HCT116 (cell line): ENCODE measurements at regions not wholly inside any gene's neighbourhood (a gene's known extent, or its start where the extent isn't known, plus 50 kb on each side); places are given as distances from the start of the nearest gene placed in this dataset.

ENCODE experiments used
- ATAC-seq: fragments of 200-7000 bp; cut with Tn5 transposase; 2 replicates; pipeline ENCODE4 v1.9.1; 2020; ENCODE audit warnings: mild to moderate bottlenecking, moderate library complexity
- BruUV-seq: library from RNA; stranded (reverse); fragments of 400-500 nt; replicated peaks from 2 replicates; lab custom pipeline; 2021; lab: Mats Ljungman, UMichigan
- CTCF ChIA-PET: fragments of 300-600 bp; sonication (Branson Sonifier 250); formaldehyde crosslinking; loops from one replicate; lab custom pipeline; 2021; ENCODE audit warnings: antibody characterized with exemption; lab: Charles Lee
- POLR2A ChIA-PET: fragments of 300-600, 350-600 bp; sonication (Branson Sonifier 250); formaldehyde crosslinking; loops from one replicate; lab custom pipeline; 2021; ENCODE audit warnings: antibody characterized with exemption; lab: Charles Lee
- RAD21 ChIA-PET, 2 experiments: fragments of 300-600 bp; sonication (Branson Sonifier 250); formaldehyde crosslinking; loops; one replicate each; lab custom pipeline; 2023; ENCODE audit warnings: low total read pairs in 2 of 2; ENCODE audit not compliant: uncharacterized antibody in 2 of 2, unreplicated experiment in 2 of 2, low non-redundant PET in 1 of 2; lab: Charles Lee
- DNase-seq: peaks from one replicate; pipeline ENCODE4 v3.0.0-alpha.2; 2010; ENCODE audit warnings: low read depth, low spot score
- H2AFZ ChIP-seq: fragments of 200-600 bp; shearing (Covaris generic), sonication (generic); 2 replicates; pipeline ENCODE4 v1.6.1; 2017; ENCODE audit warnings: low read depth, mixed run types, mixed read lengths, antibody characterized with exemption, low read length; ENCODE audit not compliant: poor library complexity, severe bottlenecking
- H3K27ac ChIP-seq: 2 replicates; pipeline ENCODE4 v1.5.1; 2012; ENCODE audit warnings: low read depth, low read length
- H3K27me3 ChIP-seq: fragments of 200-600 bp; sonication (generic); 2 replicates; pipeline ENCODE4 v1.6.1; 2016; ENCODE audit warnings: mixed run types, low read length, mixed read lengths; ENCODE audit not compliant: insufficient read depth
- H3K36me3 ChIP-seq, 2 experiments: fragments of 200-500 bp in 1 of 2; fragments of 200-600 bp in 1 of 2; sonication (Bioruptor generic) in 1 of 2; sonication (generic) in 1 of 2; 2 replicates each; pipeline versions ENCODE4 v1.5.1 to v1.6.1; 2014 to 2016; ENCODE audit warnings: low read length in 2 of 2, inconsistent platforms in 1 of 2, mixed read lengths in 1 of 2, mixed run types in 1 of 2; ENCODE audit not compliant: insufficient read depth in 2 of 2, control insufficient read depth in 1 of 2
- H3K4me1 ChIP-seq, 2 experiments: fragments of 200-600 bp in 1 of 2; sonication (generic) in 1 of 2; 2 replicates each; pipeline versions ENCODE4 v1.5.1 to v1.6.1; 2012 to 2017; ENCODE audit warnings: low read length in 2 of 2, inconsistent platforms in 1 of 2, mild to moderate bottlenecking in 1 of 2, mixed read lengths in 1 of 2, mixed run types in 1 of 2, moderate library complexity in 1 of 2; ENCODE audit not compliant: insufficient read depth in 2 of 2, control insufficient read depth in 1 of 2
- H3K4me2 ChIP-seq: fragments of 200-600 bp; sonication (generic); 2 replicates; pipeline ENCODE4 v1.6.1; 2017; ENCODE audit warnings: mixed run types, low read length, mixed read lengths
- H3K4me3 ChIP-seq, 2 experiments: fragments of 200-600 bp in 1 of 2; sonication (generic) in 1 of 2; replicated peaks in 1 of 2; 2 replicates each; pipeline ENCODE4 v1.5.1; 2011 to 2016; ENCODE audit warnings: low read length in 2 of 2, control low read depth in 1 of 2, low read depth in 1 of 2, mild to moderate bottlenecking in 1 of 2, mixed read lengths in 1 of 2, mixed run types in 1 of 2
- H3K79me2 ChIP-seq: fragments of 200-600 bp; sonication (generic); 2 replicates; pipeline ENCODE4 v1.6.1; 2017; ENCODE audit warnings: mild to moderate bottlenecking, mixed run types, low read length, moderate library complexity, mixed read lengths; ENCODE audit not compliant: insufficient read depth
- H3K9ac ChIP-seq: fragments of 200-600 bp; sonication (generic); 2 replicates; pipeline ENCODE4 v1.6.1; 2016; ENCODE audit warnings: low read length, mixed read lengths
- H3K9me2 ChIP-seq: fragments of 200-600 bp; sonication (generic), shearing (Covaris generic); 2 replicates; pipeline ENCODE4 v1.6.1; 2017; ENCODE audit warnings: mixed run types, mild to moderate bottlenecking, moderate library complexity; ENCODE audit not compliant: insufficient read depth
- H3K9me3 ChIP-seq, 2 experiments: fragments of 200-500 bp in 1 of 2; fragments of 200-600 bp in 1 of 2; sonication (Bioruptor generic) in 1 of 2; sonication (generic) in 1 of 2; 2 replicates each; pipeline ENCODE4 v1.6.1; 2014 to 2017; ENCODE audit warnings: low read length in 2 of 2, mixed read lengths in 2 of 2, inconsistent platforms in 1 of 2, low read depth in 1 of 2, mild to moderate bottlenecking in 1 of 2, mixed run types in 1 of 2, moderate library complexity in 1 of 2; ENCODE audit not compliant: control insufficient read depth in 1 of 2, insufficient read depth in 1 of 2
- H4K20me1 ChIP-seq: fragments of 200-600 bp; sonication (generic), shearing (Covaris generic); 2 replicates; pipeline ENCODE4 v1.6.1; 2017; ENCODE audit warnings: mixed run types, mild to moderate bottlenecking, moderate library complexity; ENCODE audit not compliant: insufficient read depth
- CBX3 ChIP-seq: IDR thresholded peaks from 2 replicates; pipeline ENCODE4 v1.6.1; 2012; ENCODE audit warnings: low read depth
- CEBPB ChIP-seq: IDR thresholded peaks from 2 replicates; pipeline ENCODE4 v1.6.1; 2012; ENCODE audit warnings: low read depth
- EGR1 ChIP-seq: IDR thresholded peaks from 2 replicates; pipeline ENCODE4 v1.6.1; 2012; ENCODE audit warnings: low read depth
- EZH2 ChIP-seq: fragments of 200-600 bp; sonication (generic); IDR thresholded peaks from 2 replicates; pipeline ENCODE4 v1.6.1; 2017; ENCODE audit warnings: antibody characterized with exemption, mixed run types
- EZH2phosphoT487 ChIP-seq: fragments of 200-600 bp; IDR thresholded peaks from 2 replicates; pipeline ENCODE4 v1.6.1; 2018; ENCODE audit warnings: antibody characterized with exemption, borderline replicate concordance
- JUND ChIP-seq: IDR thresholded peaks from 2 replicates; pipeline ENCODE4 v1.6.1; 2012
- POLR2A ChIP-seq: IDR thresholded peaks from 2 replicates; pipeline ENCODE4 v1.7.0; 2011; ENCODE audit warnings: borderline replicate concordance; ENCODE audit not compliant: insufficient read depth, insufficient read length; ENCODE audit errors: extremely low read depth
- RAD21 ChIP-seq: IDR thresholded peaks from 2 replicates; pipeline ENCODE4 v1.6.1; 2012; ENCODE audit warnings: low read depth, mild to moderate bottlenecking
- SIN3A ChIP-seq: IDR thresholded peaks from 2 replicates; pipeline ENCODE4 v1.6.1; 2012; ENCODE audit warnings: low read depth
- SRF ChIP-seq: IDR thresholded peaks from 2 replicates; pipeline ENCODE4 v1.6.1; 2012; ENCODE audit warnings: low read depth
- YY1 ChIP-seq: IDR thresholded peaks from 2 replicates; pipeline ENCODE4 v1.6.1; 2011; ENCODE audit warnings: low read length, low read depth, moderate library complexity, mild to moderate bottlenecking; ENCODE audit not compliant: insufficient replicate concordance; ENCODE audit errors: extremely low read depth
- ZFX ChIP-seq: fragments of 450-650 bp; IDR thresholded peaks from 2 replicates; pipeline ENCODE4 v1.6.1; 2017
- intact Hi-C: fragments of 100-400 bp; cut with micrococcal nuclease; formaldehyde crosslinking; loops from 2 replicates; pipeline ENCODE4 v1.10.0; 2022
- TF ChIP-seq, protein P1 (sequence below): IDR thresholded peaks from 2 replicates; pipeline ENCODE4 v1.6.1; 2012
- TF ChIP-seq, protein P2 (sequence below), 3 experiments: fragments of 200-600 bp in 1 of 3; sonication (generic) in 1 of 3; IDR thresholded peaks in 2 of 3; conservative IDR thresholded peaks in 1 of 3; 2 replicates each; pipeline ENCODE4 v1.5.1; 2012 to 2017; ENCODE audit warnings: low read depth in 2 of 3, low read length in 2 of 3, antibody characterized with exemption in 1 of 3, borderline replicate concordance in 1 of 3, control low read depth in 1 of 3, mild to moderate bottlenecking in 1 of 3, mixed read lengths in 1 of 3, mixed run types in 1 of 3, moderate library complexity in 1 of 3; ENCODE audit not compliant: insufficient read depth in 1 of 3
- TF ChIP-seq, protein P3 (sequence below): IDR thresholded peaks from 2 replicates; pipeline ENCODE4 v1.6.1; 2012
- TF ChIP-seq, protein P4 (sequence below): IDR thresholded peaks from 2 replicates; pipeline ENCODE4 v1.6.1; 2011; ENCODE audit warnings: mild to moderate bottlenecking, low read length, moderate library complexity; ENCODE audit not compliant: insufficient replicate concordance; ENCODE audit errors: extremely low read depth
- TF ChIP-seq, protein P5 (sequence below): IDR thresholded peaks from 2 replicates; pipeline ENCODE4 v1.6.1; 2012; ENCODE audit warnings: low read depth

DNA sequence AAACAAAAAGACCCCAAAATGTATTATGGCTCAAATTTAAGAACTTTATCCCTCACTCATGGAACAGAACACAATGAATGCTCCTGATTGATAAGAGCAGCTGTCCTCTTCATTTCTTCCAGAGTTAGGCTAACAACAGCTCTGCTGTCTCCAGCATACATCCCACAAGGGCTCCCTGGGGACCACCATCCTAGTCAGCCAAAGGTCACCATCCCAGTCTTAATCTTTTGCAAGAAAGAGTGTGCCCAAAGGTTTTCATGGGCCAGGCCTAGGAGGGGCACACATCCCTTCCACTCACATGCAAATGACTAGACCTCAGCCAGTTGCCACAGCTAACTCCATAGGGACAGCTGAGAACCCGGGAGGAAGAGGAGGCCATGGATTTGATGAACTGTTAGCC is 555.3 kb downstream of the BUD13 start:
- Histone ChIP-seq H3K9me3 (no peaks in the 10 kb centered on the region), H3K4me2 (no peak overlapping the region), H3K4me1 (no peaks in the 10 kb centered on the region), H3K79me2 (no peaks in the 10 kb centered on the region), H3K9ac (no peak overlapping the region), H3K9me2 (no peaks in the 10 kb centered on the region), H3K4me3 (no peak overlapping the region), H4K20me1 (no peaks in the 10 kb centered on the region), H3K27ac (no peak overlapping the region), H2AFZ (no peak overlapping the region), H3K27me3 (peaks cover 17% of the 10 kb centered on the region; the same call in 1 of the 2 replicates), H3K36me3 (no peaks in the 10 kb centered on the region)
- intact Hi-C loops, result loop anchor here (1.0 to 10.0 kb wide), 4 partner anchors 59 to 474 kb away; no protein-coding TSS in a partner anchor
- ChIA-PET RAD21 (no interaction called here), CTCF (interaction anchor here (1.0 to 2.2 kb wide), 8 partner anchors 9 to 474 kb away, joined by 3 to 8 read pairs (median 4); no protein-coding TSS in a partner anchor), POLR2A (no interaction called here)
- no peak for ATAC-seq
- DNase-seq, result no peak
- TF ChIP-seq ZFX (no peak), RAD21 (no peak), POLR2A (no peak), EZH2phosphoT487 (no peak), YY1 (no peak), CEBPB (no peak), SRF (no peak), EGR1 (no peak), SIN3A (no peak), EZH2 (no peak), CBX3 (no peak), JUND (no peak)
- TF ChIP-seq, protein P1, sequence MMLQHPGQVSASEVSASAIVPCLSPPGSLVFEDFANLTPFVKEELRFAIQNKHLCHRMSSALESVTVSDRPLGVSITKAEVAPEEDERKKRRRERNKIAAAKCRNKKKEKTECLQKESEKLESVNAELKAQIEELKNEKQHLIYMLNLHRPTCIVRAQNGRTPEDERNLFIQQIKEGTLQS, result no peak
- TF ChIP-seq, protein P2, sequence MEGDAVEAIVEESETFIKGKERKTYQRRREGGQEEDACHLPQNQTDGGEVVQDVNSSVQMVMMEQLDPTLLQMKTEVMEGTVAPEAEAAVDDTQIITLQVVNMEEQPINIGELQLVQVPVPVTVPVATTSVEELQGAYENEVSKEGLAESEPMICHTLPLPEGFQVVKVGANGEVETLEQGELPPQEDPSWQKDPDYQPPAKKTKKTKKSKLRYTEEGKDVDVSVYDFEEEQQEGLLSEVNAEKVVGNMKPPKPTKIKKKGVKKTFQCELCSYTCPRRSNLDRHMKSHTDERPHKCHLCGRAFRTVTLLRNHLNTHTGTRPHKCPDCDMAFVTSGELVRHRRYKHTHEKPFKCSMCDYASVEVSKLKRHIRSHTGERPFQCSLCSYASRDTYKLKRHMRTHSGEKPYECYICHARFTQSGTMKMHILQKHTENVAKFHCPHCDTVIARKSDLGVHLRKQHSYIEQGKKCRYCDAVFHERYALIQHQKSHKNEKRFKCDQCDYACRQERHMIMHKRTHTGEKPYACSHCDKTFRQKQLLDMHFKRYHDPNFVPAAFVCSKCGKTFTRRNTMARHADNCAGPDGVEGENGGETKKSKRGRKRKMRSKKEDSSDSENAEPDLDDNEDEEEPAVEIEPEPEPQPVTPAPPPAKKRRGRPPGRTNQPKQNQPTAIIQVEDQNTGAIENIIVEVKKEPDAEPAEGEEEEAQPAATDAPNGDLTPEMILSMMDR (IDR thresholded peaks at IDR 0.05 in 2 of 3, conservative IDR thresholded peaks at IDR 0.05 in 1 of 3; ENCODE audit: borderline replicate concordance in 1 of 3, insufficient read depth in 1 of 3, low read depth in 2 of 3, low read length in 2 of 3), result no peak
- TF ChIP-seq, protein P3, sequence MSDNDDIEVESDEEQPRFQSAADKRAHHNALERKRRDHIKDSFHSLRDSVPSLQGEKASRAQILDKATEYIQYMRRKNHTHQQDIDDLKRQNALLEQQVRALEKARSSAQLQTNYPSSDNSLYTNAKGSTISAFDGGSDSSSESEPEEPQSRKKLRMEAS, result no peak
- TF ChIP-seq, protein P4, sequence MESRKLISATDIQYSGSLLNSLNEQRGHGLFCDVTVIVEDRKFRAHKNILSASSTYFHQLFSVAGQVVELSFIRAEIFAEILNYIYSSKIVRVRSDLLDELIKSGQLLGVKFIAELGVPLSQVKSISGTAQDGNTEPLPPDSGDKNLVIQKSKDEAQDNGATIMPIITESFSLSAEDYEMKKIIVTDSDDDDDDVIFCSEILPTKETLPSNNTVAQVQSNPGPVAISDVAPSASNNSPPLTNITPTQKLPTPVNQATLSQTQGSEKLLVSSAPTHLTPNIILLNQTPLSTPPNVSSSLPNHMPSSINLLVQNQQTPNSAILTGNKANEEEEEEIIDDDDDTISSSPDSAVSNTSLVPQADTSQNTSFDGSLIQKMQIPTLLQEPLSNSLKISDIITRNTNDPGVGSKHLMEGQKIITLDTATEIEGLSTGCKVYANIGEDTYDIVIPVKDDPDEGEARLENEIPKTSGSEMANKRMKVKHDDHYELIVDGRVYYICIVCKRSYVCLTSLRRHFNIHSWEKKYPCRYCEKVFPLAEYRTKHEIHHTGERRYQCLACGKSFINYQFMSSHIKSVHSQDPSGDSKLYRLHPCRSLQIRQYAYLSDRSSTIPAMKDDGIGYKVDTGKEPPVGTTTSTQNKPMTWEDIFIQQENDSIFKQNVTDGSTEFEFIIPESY, result no peak
- TF ChIP-seq, protein P5, sequence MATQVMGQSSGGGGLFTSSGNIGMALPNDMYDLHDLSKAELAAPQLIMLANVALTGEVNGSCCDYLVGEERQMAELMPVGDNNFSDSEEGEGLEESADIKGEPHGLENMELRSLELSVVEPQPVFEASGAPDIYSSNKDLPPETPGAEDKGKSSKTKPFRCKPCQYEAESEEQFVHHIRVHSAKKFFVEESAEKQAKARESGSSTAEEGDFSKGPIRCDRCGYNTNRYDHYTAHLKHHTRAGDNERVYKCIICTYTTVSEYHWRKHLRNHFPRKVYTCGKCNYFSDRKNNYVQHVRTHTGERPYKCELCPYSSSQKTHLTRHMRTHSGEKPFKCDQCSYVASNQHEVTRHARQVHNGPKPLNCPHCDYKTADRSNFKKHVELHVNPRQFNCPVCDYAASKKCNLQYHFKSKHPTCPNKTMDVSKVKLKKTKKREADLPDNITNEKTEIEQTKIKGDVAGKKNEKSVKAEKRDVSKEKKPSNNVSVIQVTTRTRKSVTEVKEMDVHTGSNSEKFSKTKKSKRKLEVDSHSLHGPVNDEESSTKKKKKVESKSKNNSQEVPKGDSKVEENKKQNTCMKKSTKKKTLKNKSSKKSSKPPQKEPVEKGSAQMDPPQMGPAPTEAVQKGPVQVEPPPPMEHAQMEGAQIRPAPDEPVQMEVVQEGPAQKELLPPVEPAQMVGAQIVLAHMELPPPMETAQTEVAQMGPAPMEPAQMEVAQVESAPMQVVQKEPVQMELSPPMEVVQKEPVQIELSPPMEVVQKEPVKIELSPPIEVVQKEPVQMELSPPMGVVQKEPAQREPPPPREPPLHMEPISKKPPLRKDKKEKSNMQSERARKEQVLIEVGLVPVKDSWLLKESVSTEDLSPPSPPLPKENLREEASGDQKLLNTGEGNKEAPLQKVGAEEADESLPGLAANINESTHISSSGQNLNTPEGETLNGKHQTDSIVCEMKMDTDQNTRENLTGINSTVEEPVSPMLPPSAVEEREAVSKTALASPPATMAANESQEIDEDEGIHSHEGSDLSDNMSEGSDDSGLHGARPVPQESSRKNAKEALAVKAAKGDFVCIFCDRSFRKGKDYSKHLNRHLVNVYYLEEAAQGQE, result no peak
- no TSS peak for BruUV-seq
